GM23338 (cell line): ENCODE measurements at regions not wholly inside any gene's neighbourhood (a gene's known extent, or its start where the extent isn't known, plus 50 kb on each side); places are given as distances from the start of the nearest gene placed in this dataset.

Experiments used
- ATAC-seq: fragments of 200-7000 bp; cut with Tn5 transposase; 3 replicates; pipeline ENCODE4 v1.9.1; 2020
- DNase-seq: peaks from one replicate; pipeline ENCODE4 v3.0.0-alpha.2; 2015; ENCODE audit warnings: low spot score
- H2AFZ ChIP-seq: fragments of 200-600 bp; sonication (generic); 2 replicates; pipeline ENCODE4 v1.8.0; 2016; ENCODE audit warnings: antibody characterized with exemption, mild to moderate bottlenecking, moderate library complexity
- H3F3A ChIP-seq: fragments of 200-600 bp; sonication (generic); replicated peaks from 2 replicates; pipeline ENCODE4 v1.8.0; 2017; ENCODE audit warnings: antibody characterized with exemption, mixed run types, low read depth
- H3K27ac ChIP-seq: fragments of 200-600 bp; sonication (generic); 2 replicates; pipeline ENCODE4 v1.6.1; 2016; ENCODE audit warnings: low read depth
- H3K27me3 ChIP-seq: fragments of 200-600 bp; sonication (generic); 2 replicates; pipeline ENCODE4 v1.8.0; 2016; ENCODE audit warnings: mild to moderate bottlenecking, mixed run types, moderate library complexity; ENCODE audit not compliant: insufficient read depth
- H3K36me3 ChIP-seq: fragments of 200-600 bp; sonication (generic); 2 replicates; pipeline ENCODE4 v1.8.0; 2016; ENCODE audit warnings: mild to moderate bottlenecking; ENCODE audit not compliant: insufficient read depth
- H3K4me1 ChIP-seq: fragments of 200-600 bp; sonication (generic); 2 replicates; pipeline ENCODE4 v1.8.0; 2016; ENCODE audit warnings: mild to moderate bottlenecking, moderate library complexity; ENCODE audit not compliant: insufficient read depth
- H3K4me2 ChIP-seq: fragments of 200-600 bp; sonication (generic); 2 replicates; pipeline ENCODE4 v1.7.1; 2017; ENCODE audit warnings: mixed run types
- H3K4me3 ChIP-seq: fragments of 200-600 bp; sonication (generic); 2 replicates; pipeline ENCODE4 v1.6.1; 2016; ENCODE audit warnings: mixed run types
- H3K79me2 ChIP-seq: fragments of 200-600 bp; sonication (generic); replicated peaks from 2 replicates; pipeline ENCODE4 v1.8.0; 2017; ENCODE audit warnings: mild to moderate bottlenecking; ENCODE audit not compliant: insufficient read depth
- H3K9me2 ChIP-seq: fragments of 200-600 bp; sonication (generic); 2 replicates; pipeline ENCODE4 v1.8.0; 2017; ENCODE audit not compliant: insufficient read depth
- H4K20me1 ChIP-seq: fragments of 200-600 bp; sonication (generic); replicated peaks from 2 replicates; pipeline ENCODE4 v1.8.0; 2017; ENCODE audit warnings: mild to moderate bottlenecking; ENCODE audit not compliant: insufficient read depth
- H3K27ac Mint-ChIP-seq: 2 replicates; pipeline ENCODE4 v1.8.0; 2020; ENCODE audit warnings: inconsistent platforms, mild to moderate bottlenecking, moderate library complexity, mixed read lengths
- H3K27me3 Mint-ChIP-seq: 3 replicates; pipeline ENCODE4 v1.8.0; 2022; ENCODE audit warnings: low read depth, mild to moderate bottlenecking, moderate library complexity, mixed read lengths, inconsistent platforms; ENCODE audit not compliant: insufficient read depth, poor library complexity
- H3K36me3 Mint-ChIP-seq: 3 replicates; pipeline ENCODE4 v1.8.0; 2021; ENCODE audit warnings: low read depth, mild to moderate bottlenecking, inconsistent platforms, moderate library complexity, mixed read lengths
- H3K4me1 Mint-ChIP-seq: 3 replicates; pipeline ENCODE4 v1.8.0; 2020; ENCODE audit warnings: mild to moderate bottlenecking, inconsistent platforms, mixed read lengths
- H3K4me3 Mint-ChIP-seq: 3 replicates; pipeline ENCODE4 v1.8.0; 2021; ENCODE audit warnings: moderate library complexity, mild to moderate bottlenecking, inconsistent platforms, mixed read lengths
- H3K9me3 Mint-ChIP-seq: 3 replicates; pipeline ENCODE4 v1.8.0; 2020; ENCODE audit warnings: moderate library complexity, mild to moderate bottlenecking, inconsistent platforms, mixed read lengths
- CREB1 ChIP-seq: fragments of 250-450 bp; sonication (Bioruptor Pico); IDR thresholded peaks from 2 replicates; pipeline ENCODE4 v1.5.0; 2020; ENCODE audit warnings: low read depth, mild to moderate bottlenecking, moderate library complexity
- CTCF ChIP-seq, 2 experiments: fragments of 200-600 bp in 1 of 2; sonication (generic) in 1 of 2; conservative IDR thresholded peaks; 2 replicates each; pipeline versions ENCODE4 v1.5.1 to v1.6.1; 2016 to 2017; ENCODE audit warnings: antibody characterized with exemption in 2 of 2, low read depth in 2 of 2, mild to moderate bottlenecking in 2 of 2, moderate library complexity in 1 of 2
- ETS1 ChIP-seq: IDR thresholded peaks from 2 replicates; pipeline ENCODE4 v1.6.1; 2016; ENCODE audit warnings: antibody characterized with exemption
- EZH2 ChIP-seq: fragments of 200-600 bp; sonication (generic); IDR thresholded peaks from one replicate; pipeline ENCODE4 v1.8.0; 2017; ENCODE audit warnings: antibody characterized with exemption, mild to moderate bottlenecking, low read depth; ENCODE audit not compliant: unreplicated experiment
- JUNB ChIP-seq: IDR thresholded peaks from one replicate; pipeline ENCODE4 v1.6.1; 2016; ENCODE audit warnings: antibody characterized with exemption; ENCODE audit not compliant: unreplicated experiment
- NANOG ChIP-seq: IDR thresholded peaks from 2 replicates; pipeline ENCODE4 v1.6.1; 2016; ENCODE audit warnings: antibody characterized with exemption, borderline replicate concordance
- POLR2AphosphoS5 ChIP-seq: IDR thresholded peaks from 2 replicates; pipeline ENCODE4 v1.6.1; 2016; ENCODE audit warnings: antibody characterized with exemption, low read depth
- REST ChIP-seq: IDR thresholded peaks from one replicate; pipeline ENCODE4 v1.6.1; 2018; ENCODE audit warnings: antibody characterized with exemption; ENCODE audit not compliant: unreplicated experiment
- STAT1 ChIP-seq: IDR thresholded peaks from one replicate; pipeline ENCODE4 v1.6.1; 2016; ENCODE audit warnings: antibody characterized with exemption; ENCODE audit not compliant: unreplicated experiment
- ZNF114 ChIP-seq: fragments of 250-450 bp; sonication (Bioruptor Pico); IDR thresholded peaks from 2 replicates; pipeline ENCODE4 v1.5.0; 2020; ENCODE audit warnings: mild to moderate bottlenecking, moderate library complexity

GRCh38 chr2:118565786-118566540 is 281.5 kb downstream of the EN1 start:
- Mint-ChIP-seq H3K9me3 (no peaks in the 10 kb centered on the region), H3K4me1 (peaks cover 7% of the 10 kb centered on the region; the same call in 2 of the 3 replicates), H3K4me3 (no peak overlapping the region), H3K36me3 (no peaks in the 10 kb centered on the region), H3K27ac (no peak overlapping the region), H3K27me3 (peaks cover 5% of the 10 kb centered on the region)
- no peak overlapping the region for H3K27ac ChIP-seq
- H3K9me2 ChIP-seq = no peaks in the 10 kb centered on the region
- no peak for TF ChIP-seq ZNF114 (CRISPR knock-in tag)
- TF ChIP-seq ETS1 = no peak
- TF ChIP-seq STAT1 = no peak
- TF ChIP-seq EZH2 = no peak
- TF ChIP-seq JUNB = no peak
- no peak for TF ChIP-seq CTCF (conservative IDR thresholded peaks at IDR 0.05; ENCODE audit: low read depth in 2 of 2)
- no peak for TF ChIP-seq NANOG
- TF ChIP-seq CREB1 (CRISPR knock-in tag) = no peak
- TF ChIP-seq REST = no peak
- TF ChIP-seq POLR2AphosphoS5 = no peak
- ATAC-seq (no peak), DNase-seq (no peak)
- H3K4me1 ChIP-seq = no peaks in the 10 kb centered on the region; the same call in 1 of the 2 replicates
- H3K4me3 ChIP-seq = no peak overlapping the region
- H3F3A ChIP-seq = no peaks in the 10 kb centered on the region
- no peaks in the 10 kb centered on the region for H3K27me3 ChIP-seq
- no peak overlapping the region; the same call in 1 of the 2 replicates for H2AFZ ChIP-seq
- no peaks in the 10 kb centered on the region for H3K36me3 ChIP-seq
- H3K4me2 ChIP-seq = no peak overlapping the region
- no peaks in the 10 kb centered on the region for H3K79me2 ChIP-seq
- H4K20me1 ChIP-seq = no peaks in the 10 kb centered on the region
